Stimulated activated naive B cell treated with anti-CD40 and anti-IgM and Interleukin-4, amounts not matched to agents 10 μg/mL and 1 μg/mL and 100 μg/mL, for 72 hours (primary cell): ENCODE measurements at regions not wholly inside any gene's neighbourhood (a gene's known extent, or its start where the extent isn't known, plus 50 kb on each side); places are given as distances from the start of the nearest gene placed in this dataset.

Experiments used
- ATAC-seq, 2 donors: fragments of 150-1000 bp; cut with Tn5 transposase; replicated peaks; 2 replicates each; pipeline ENCODE4 v1.10.0; 2021; ENCODE audit warnings: moderate library complexity in 1 of 2
- DNase-seq: peaks from one replicate; pipeline ENCODE4 v3.0.0; 2021
- H3K27ac Mint-ChIP-seq: one replicate; pipeline ENCODE4 v1.8.0; 2022; ENCODE audit warnings: mild to moderate bottlenecking, mixed read lengths
- H3K27me3 Mint-ChIP-seq, 2 donors: one replicate each; pipeline ENCODE4 v1.8.0; 2022; ENCODE audit warnings: mixed read lengths in 2 of 2
- H3K36me3 Mint-ChIP-seq, 2 donors: one replicate each; pipeline ENCODE4 v1.8.0; 2022; ENCODE audit warnings: mixed read lengths in 2 of 2, mild to moderate bottlenecking in 1 of 2
- H3K4me1 Mint-ChIP-seq, 2 donors: one replicate each; pipeline ENCODE4 v1.8.0; 2022; ENCODE audit warnings: mixed read lengths in 2 of 2, mild to moderate bottlenecking in 1 of 2
- H3K4me3 Mint-ChIP-seq, 2 donors: one replicate each; pipeline ENCODE4 v1.8.0; 2022; ENCODE audit warnings: mild to moderate bottlenecking in 2 of 2, mixed read lengths in 2 of 2, moderate library complexity in 1 of 2
- H3K9me3 Mint-ChIP-seq, 2 donors: one replicate each; pipeline ENCODE4 v1.8.0; 2022; ENCODE audit warnings: mixed read lengths in 2 of 2, mild to moderate bottlenecking in 1 of 2

GRCh38 chr12:18008642-18009041 lies 81.4 kb downstream of the RERGL start:
- Mint-ChIP-seq H3K27ac (no peak overlapping the region), H3K4me1 (no peaks in the 10 kb centered on the region), H3K36me3 (no peaks in the 10 kb centered on the region), H3K4me3 (no peak overlapping the region), H3K27me3 (no peaks in the 10 kb centered on the region), H3K9me3 (peaks cover 2 to 4% of the 10 kb centered on the region in 2 donors)
- no peak for DNase-seq
- ATAC-seq: no peak

- Mint-ChIP-seq H3K9me3 (peaks cover 13 to 21% of the 10 kb centered on the region in 2 donors), H3K27ac (no peak overlapping the region), H3K36me3 (no peaks in the 10 kb centered on the region), H3K4me3 (no peak overlapping the region), H3K27me3 (no peaks in the 10 kb centered on the region), H3K4me1 (no peaks in the 10 kb centered on the region)
- ATAC-seq (no peak), DNase-seq (no peak)
These were observed 90.7 kb downstream of the RERGL start for GRCh38 chr12:17999174-17999801.

GRCh38 chr12:17992002-17992656 lies 97.9 kb downstream of the RERGL start:
- Mint-ChIP-seq H3K9me3 (no peaks in the 10 kb centered on the region), H3K4me1 (no peaks in the 10 kb centered on the region), H3K27me3 (no peaks in the 10 kb centered on the region), H3K27ac (no peak overlapping the region), H3K36me3 (no peaks in the 10 kb centered on the region), H3K4me3 (no peak overlapping the region)
- peak; percentile 18 for DNase-seq
- peak; percentile 87 to 91 for ATAC-seq

GRCh38 chr12:17982556-17982955 lies 107.4 kb downstream of the RERGL start:
- no peak overlapping the region for H3K4me3 Mint-ChIP-seq
- no peaks in the 10 kb centered on the region for H3K9me3 Mint-ChIP-seq
- no peaks in the 10 kb centered on the region for H3K4me1 Mint-ChIP-seq
- ATAC-seq: no peak
- no peak for DNase-seq
- no peaks in the 10 kb centered on the region for H3K36me3 Mint-ChIP-seq
- no peak overlapping the region for H3K27ac Mint-ChIP-seq
- H3K27me3 Mint-ChIP-seq: no peaks in the 10 kb centered on the region

- Mint-ChIP-seq H3K4me3 (no peak overlapping the region), H3K27ac (no peak overlapping the region), H3K27me3 (no peaks in the 10 kb centered on the region), H3K4me1 (no peaks in the 10 kb centered on the region), H3K36me3 (no peaks in the 10 kb centered on the region), H3K9me3 (peaks cover 0 to 1% of the 10 kb centered on the region in 2 donors)
- ATAC-seq (no peak), DNase-seq (no peak)
These were observed 113.8 kb downstream of the RERGL start for GRCh38 chr12:17976202-17976601.

- H3K9me3 Mint-ChIP-seq: peaks cover 0 to 1% of the 10 kb centered on the region in 2 donors
- ATAC-seq (no peak), DNase-seq (no peak)
- H3K4me3 Mint-ChIP-seq: no peak overlapping the region
- H3K36me3 Mint-ChIP-seq: no peaks in the 10 kb centered on the region
- H3K4me1 Mint-ChIP-seq: no peaks in the 10 kb centered on the region
- H3K27me3 Mint-ChIP-seq: no peaks in the 10 kb centered on the region
- H3K27ac Mint-ChIP-seq: no peak overlapping the region
These were observed 114.2 kb downstream of the RERGL start for GRCh38 chr12:17975763-17976162.

- H3K4me3 Mint-ChIP-seq: no peak overlapping the region
- no peak for ATAC-seq
- H3K36me3 Mint-ChIP-seq: no peaks in the 10 kb centered on the region
- DNase-seq: no peak
- no peak overlapping the region for H3K27ac Mint-ChIP-seq
- H3K9me3 Mint-ChIP-seq: peaks cover 0 to 1% of the 10 kb centered on the region in 2 donors
- H3K27me3 Mint-ChIP-seq: no peaks in the 10 kb centered on the region
- no peaks in the 10 kb centered on the region for H3K4me1 Mint-ChIP-seq
These were observed 114.8 kb downstream of the RERGL start for GRCh38 chr12:17975239-17975638.

- Mint-ChIP-seq H3K27me3 (no peaks in the 10 kb centered on the region), H3K4me3 (no peak overlapping the region), H3K27ac (no peak overlapping the region), H3K36me3 (no peaks in the 10 kb centered on the region), H3K9me3 (peaks cover 1 to 4% of the 10 kb centered on the region in 2 donors), H3K4me1 (no peaks in the 10 kb centered on the region)
- DNase-seq: no peak
- ATAC-seq: no peak
These were observed 118.1 kb downstream of the RERGL start for GRCh38 chr12:17971850-17972249.

GRCh38 chr12:17954788-17955187 lies 135.2 kb downstream of the RERGL start:
- Mint-ChIP-seq H3K9me3 (peaks cover 0 to 5% of the 10 kb centered on the region in 2 donors), H3K4me3 (no peak overlapping the region), H3K27me3 (no peaks in the 10 kb centered on the region), H3K4me1 (no peaks in the 10 kb centered on the region), H3K27ac (no peak overlapping the region), H3K36me3 (no peaks in the 10 kb centered on the region)
- ATAC-seq (no peak), DNase-seq (no peak)

- no peaks in the 10 kb centered on the region for H3K27me3 Mint-ChIP-seq
- no peak for ATAC-seq
- no peaks in the 10 kb centered on the region for H3K36me3 Mint-ChIP-seq
- no peak for DNase-seq
- H3K4me1 Mint-ChIP-seq: no peaks in the 10 kb centered on the region
- no peak overlapping the region for H3K4me3 Mint-ChIP-seq
- H3K27ac Mint-ChIP-seq: no peak overlapping the region
- H3K9me3 Mint-ChIP-seq: peaks cover 0 to 5% of the 10 kb centered on the region in 2 donors
These were observed 139.1 kb downstream of the RERGL start for GRCh38 chr12:17950898-17951297.

- Mint-ChIP-seq H3K4me3 (no peak overlapping the region), H3K27me3 (no peaks in the 10 kb centered on the region), H3K4me1 (no peaks in the 10 kb centered on the region), H3K36me3 (no peaks in the 10 kb centered on the region), H3K27ac (no peak overlapping the region), H3K9me3 (peaks cover 0 to 5% of the 10 kb centered on the region in 2 donors)
- ATAC-seq (peak in 1 of 2 donors; percentile 16), DNase-seq (no peak)
These were observed 140.3 kb downstream of the RERGL start for GRCh38 chr12:17949558-17950141.

GRCh38 chr12:17928708-17929366 lies 161.2 kb downstream of the RERGL start:
- Mint-ChIP-seq H3K36me3 (no peaks in the 10 kb centered on the region), H3K9me3 (peaks cover 0 to 5% of the 10 kb centered on the region in 2 donors), H3K27me3 (no peaks in the 10 kb centered on the region), H3K4me1 (no peaks in the 10 kb centered on the region), H3K4me3 (no peak overlapping the region), H3K27ac (no peak overlapping the region)
- ATAC-seq (no peak), DNase-seq (no peak)

GRCh38 chr12:17918013-17918412 lies 172.0 kb downstream of the RERGL start:
- no peak for ATAC-seq
- no peak overlapping the region for H3K27ac Mint-ChIP-seq
- no peak overlapping the region for H3K4me3 Mint-ChIP-seq
- H3K4me1 Mint-ChIP-seq: no peaks in the 10 kb centered on the region
- peaks cover 4 to 7% of the 10 kb centered on the region in 2 donors for H3K9me3 Mint-ChIP-seq
- H3K27me3 Mint-ChIP-seq: no peaks in the 10 kb centered on the region
- DNase-seq: no peak
- H3K36me3 Mint-ChIP-seq: no peaks in the 10 kb centered on the region

- ATAC-seq (no peak), DNase-seq (no peak)
These were observed 205.4 kb downstream of the RERGL start for GRCh38 chr12:17884581-17884980.

GRCh38 chr12:17878714-17879113 lies 211.3 kb downstream of the RERGL start:
- no peaks in the 10 kb centered on the region for H3K4me1 Mint-ChIP-seq
- H3K36me3 Mint-ChIP-seq: no peaks in the 10 kb centered on the region
- no peak for ATAC-seq
- no peak overlapping the region for H3K27ac Mint-ChIP-seq
- H3K4me3 Mint-ChIP-seq: no peak overlapping the region
- DNase-seq: no peak
- H3K9me3 Mint-ChIP-seq: peaks cover 15 to 18% of the 10 kb centered on the region in 2 donors
- H3K27me3 Mint-ChIP-seq: no peaks in the 10 kb centered on the region

More at GRCh38 chr12:17884581-17884980, 205.4 kb downstream of the RERGL start:
- no peaks in the 10 kb centered on the region for H3K36me3 Mint-ChIP-seq
- peaks cover 3 to 5% of the 10 kb centered on the region in 2 donors for H3K9me3 Mint-ChIP-seq
- H3K27ac Mint-ChIP-seq: no peak overlapping the region
- H3K4me1 Mint-ChIP-seq: no peaks in the 10 kb centered on the region
- no peak overlapping the region for H3K4me3 Mint-ChIP-seq
- H3K27me3 Mint-ChIP-seq: no peaks in the 10 kb centered on the region
